ENCODE measurements at regions not wholly inside any gene's neighbourhood (a gene's known extent, or its start where the extent isn't known, plus 50 kb on each side); places are given as distances from the start of the nearest gene placed in this dataset.

DNA sequence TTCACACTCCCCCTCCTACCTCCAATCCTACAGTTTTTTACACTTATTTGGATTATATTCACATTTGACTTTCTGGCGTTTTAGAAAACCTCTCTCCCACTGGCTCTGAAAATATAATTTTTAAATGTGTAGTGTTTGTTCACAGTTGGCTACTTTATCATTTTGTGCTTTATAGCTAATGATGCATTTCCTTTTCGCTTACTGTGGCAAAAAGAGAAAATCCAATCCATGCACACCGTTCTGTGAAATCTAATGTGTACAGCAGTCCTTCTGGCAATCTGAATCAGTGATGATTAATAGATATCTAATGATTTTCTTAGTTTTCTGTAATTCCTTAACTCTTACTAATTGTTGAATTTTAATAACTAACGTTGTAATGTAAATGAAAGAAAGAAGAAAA lies 271.5 kb downstream of the ARAP2 start:
- H3K36me3 ChIP-seq, result no peaks in the 10 kb centered on the region
- no peak for TF ChIP-seq POLR2AphosphoS5 (IDR thresholded peaks at IDR 0.05)
- TF ChIP-seq, protein P1, sequence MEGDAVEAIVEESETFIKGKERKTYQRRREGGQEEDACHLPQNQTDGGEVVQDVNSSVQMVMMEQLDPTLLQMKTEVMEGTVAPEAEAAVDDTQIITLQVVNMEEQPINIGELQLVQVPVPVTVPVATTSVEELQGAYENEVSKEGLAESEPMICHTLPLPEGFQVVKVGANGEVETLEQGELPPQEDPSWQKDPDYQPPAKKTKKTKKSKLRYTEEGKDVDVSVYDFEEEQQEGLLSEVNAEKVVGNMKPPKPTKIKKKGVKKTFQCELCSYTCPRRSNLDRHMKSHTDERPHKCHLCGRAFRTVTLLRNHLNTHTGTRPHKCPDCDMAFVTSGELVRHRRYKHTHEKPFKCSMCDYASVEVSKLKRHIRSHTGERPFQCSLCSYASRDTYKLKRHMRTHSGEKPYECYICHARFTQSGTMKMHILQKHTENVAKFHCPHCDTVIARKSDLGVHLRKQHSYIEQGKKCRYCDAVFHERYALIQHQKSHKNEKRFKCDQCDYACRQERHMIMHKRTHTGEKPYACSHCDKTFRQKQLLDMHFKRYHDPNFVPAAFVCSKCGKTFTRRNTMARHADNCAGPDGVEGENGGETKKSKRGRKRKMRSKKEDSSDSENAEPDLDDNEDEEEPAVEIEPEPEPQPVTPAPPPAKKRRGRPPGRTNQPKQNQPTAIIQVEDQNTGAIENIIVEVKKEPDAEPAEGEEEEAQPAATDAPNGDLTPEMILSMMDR (IDR thresholded peaks at IDR 0.05), result no peak
- TF ChIP-seq POLR2A (IDR thresholded peaks at IDR 0.05), result no peak
- no peak overlapping the region for H3K4me3 ChIP-seq
- 41% methylated on average over 4 of the region's 4 CpGs for WGBS
- no peak for DNase-seq (ENCODE audit: low spot score)
- no peaks in the 10 kb centered on the region for H3K4me1 ChIP-seq (replicated peaks)
- intact Hi-C loops (cut with DNase I), result no loop called here
- H3K9me3 ChIP-seq, result no peaks in the 10 kb centered on the region
- H3K27ac ChIP-seq, result no peak overlapping the region
- no peaks in the 10 kb centered on the region for H3K27me3 ChIP-seq (replicated peaks; ENCODE audit: insufficient read depth)

DNA sequence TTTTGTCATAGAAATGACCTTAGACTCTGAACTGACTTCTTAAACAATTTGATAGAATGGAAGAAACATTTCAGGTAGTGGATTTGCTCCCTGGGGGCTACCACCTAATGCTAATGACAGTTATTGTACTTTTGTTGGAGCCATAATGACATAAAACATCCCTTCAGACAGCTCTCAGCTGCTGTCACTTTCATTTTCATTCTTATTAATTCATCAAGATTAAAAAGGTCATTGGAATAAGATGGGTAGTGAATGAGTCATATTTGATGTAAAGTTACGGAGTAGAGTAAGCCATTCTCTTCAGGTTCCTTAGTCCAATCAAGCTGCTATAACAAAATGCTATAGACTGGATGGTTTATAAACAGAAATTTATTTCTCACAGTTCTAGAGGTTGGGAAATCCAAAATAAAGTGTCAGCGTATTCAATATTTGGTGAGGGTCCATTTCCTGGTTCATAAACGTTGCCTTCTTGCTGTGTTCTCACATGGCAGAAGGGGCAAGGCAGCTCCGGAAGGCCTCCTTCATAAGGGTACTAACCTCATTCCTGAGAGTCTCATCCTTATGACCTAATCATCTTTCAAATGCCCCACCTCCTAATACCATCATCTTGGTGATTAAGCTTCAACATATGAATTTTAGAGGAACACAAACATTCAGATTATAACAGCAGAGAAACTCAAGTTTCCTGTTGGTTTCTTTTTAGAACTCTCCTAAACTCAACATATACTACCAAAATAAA lies 268.5 kb downstream of the ARAP2 start:
- intact Hi-C loops (cut with DNase I), result no loop called here
- Histone ChIP-seq H3K27me3 (replicated peaks; ENCODE audit: insufficient read depth) (no peaks in the 10 kb centered on the region), H3K27ac (no peak overlapping the region), H3K36me3 (no peaks in the 10 kb centered on the region), H3K4me3 (no peak overlapping the region), H3K9me3 (no peaks in the 10 kb centered on the region), H3K4me1 (replicated peaks) (no peaks in the 10 kb centered on the region)
- TF ChIP-seq POLR2AphosphoS5 (IDR thresholded peaks at IDR 0.05) (no peak), POLR2A (IDR thresholded peaks at IDR 0.05) (no peak)
- TF ChIP-seq, protein P1 (IDR thresholded peaks at IDR 0.05), result no peak
- WGBS, result 82% methylated on average over 4 of the region's 4 CpGs
- no peak for DNase-seq (ENCODE audit: low spot score)

DNA sequence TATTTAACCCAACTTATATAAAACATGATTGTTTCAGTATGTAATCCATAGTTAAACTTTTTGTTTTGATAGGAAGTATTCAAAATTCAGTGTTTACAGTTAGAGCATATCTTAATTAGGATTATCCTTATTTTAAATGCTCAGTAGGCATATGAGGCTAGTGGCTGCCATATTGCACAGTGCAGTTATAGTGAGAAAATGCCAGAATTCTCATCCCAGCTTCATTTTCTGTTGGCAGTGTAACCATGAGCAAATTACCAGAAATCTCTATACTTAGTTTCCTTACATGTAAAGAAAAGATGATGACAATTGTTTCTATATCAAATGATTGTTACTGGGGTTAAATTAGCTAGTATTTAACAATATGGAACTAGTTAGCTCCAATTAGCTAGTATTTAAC lies 265.8 kb downstream of the ARAP2 start:
- Histone ChIP-seq H3K4me3 (no peak overlapping the region), H3K27me3 (replicated peaks; ENCODE audit: insufficient read depth) (no peaks in the 10 kb centered on the region), H3K27ac (no peak overlapping the region), H3K9me3 (no peaks in the 10 kb centered on the region), H3K36me3 (no peaks in the 10 kb centered on the region), H3K4me1 (replicated peaks) (no peaks in the 10 kb centered on the region)
- DNase-seq (ENCODE audit: low spot score), result no peak
- intact Hi-C loops (cut with DNase I), result no loop called here
- TF ChIP-seq POLR2AphosphoS5 (IDR thresholded peaks at IDR 0.05), result no peak
- TF ChIP-seq, protein P1 (IDR thresholded peaks at IDR 0.05), result no peak
- TF ChIP-seq POLR2A (IDR thresholded peaks at IDR 0.05), result no peak

DNA sequence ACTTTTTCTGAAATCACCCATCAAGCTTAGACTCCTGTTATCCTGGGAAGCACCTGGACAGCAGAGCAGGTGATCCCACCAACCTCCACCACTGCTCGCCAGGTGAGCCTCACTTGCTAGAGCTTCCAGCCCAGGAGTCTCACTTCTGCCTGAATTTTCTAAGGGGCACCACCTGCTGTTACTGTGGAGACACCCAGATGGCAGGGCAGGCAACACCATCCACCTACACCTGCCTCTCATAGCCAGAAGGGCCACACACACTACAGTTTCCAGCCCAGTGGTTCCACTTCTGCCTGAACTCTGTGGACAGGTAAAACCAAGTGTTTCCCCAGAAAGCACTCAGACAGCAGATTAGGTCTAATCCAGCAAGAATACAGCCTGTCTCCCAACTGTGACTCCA lies 262.0 kb downstream of the ARAP2 start:
- no peak overlapping the region for H3K4me3 ChIP-seq
- H3K27me3 ChIP-seq (replicated peaks; ENCODE audit: insufficient read depth), result no peaks in the 10 kb centered on the region
- TF ChIP-seq POLR2AphosphoS5 (IDR thresholded peaks at IDR 0.05) (no peak), POLR2A (IDR thresholded peaks at IDR 0.05) (no peak)
- TF ChIP-seq, protein P1 (IDR thresholded peaks at IDR 0.05), result no peak
- WGBS, result 91% methylated on average over 1 of the region's 1 CpG
- no peak overlapping the region for H3K27ac ChIP-seq
- H3K36me3 ChIP-seq, result no peaks in the 10 kb centered on the region
- intact Hi-C loops (cut with DNase I), result no loop called here
- no peaks in the 10 kb centered on the region for H3K4me1 ChIP-seq (replicated peaks)
- no peak for DNase-seq (ENCODE audit: low spot score)
- no peaks in the 10 kb centered on the region for H3K9me3 ChIP-seq

DNA sequence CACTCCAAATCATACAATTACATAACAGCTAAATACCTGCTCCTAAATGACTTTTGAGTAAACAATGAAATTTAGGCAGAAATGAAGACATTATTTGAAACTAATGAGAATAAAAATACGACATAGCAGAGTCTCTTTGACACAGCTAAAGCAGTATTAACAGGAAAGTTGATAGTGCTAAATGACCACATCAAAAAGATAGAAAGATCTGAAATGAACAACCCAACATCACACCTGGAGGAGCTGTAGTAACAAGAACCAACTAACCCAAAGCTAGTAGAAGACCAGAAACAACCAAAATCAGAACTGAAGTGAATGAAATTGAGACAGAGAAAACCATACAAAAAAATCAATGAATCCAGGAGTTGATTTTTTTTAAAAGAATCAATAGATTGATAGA lies 257.8 kb downstream of the ARAP2 start:
- intact Hi-C loops (cut with DNase I), result no loop called here
- Histone ChIP-seq H3K27ac (no peak overlapping the region), H3K4me1 (replicated peaks) (no peaks in the 10 kb centered on the region), H3K27me3 (replicated peaks; ENCODE audit: insufficient read depth) (no peaks in the 10 kb centered on the region), H3K9me3 (no peaks in the 10 kb centered on the region), H3K4me3 (no peak overlapping the region), H3K36me3 (no peaks in the 10 kb centered on the region)
- TF ChIP-seq POLR2AphosphoS5 (IDR thresholded peaks at IDR 0.05), result no peak
- TF ChIP-seq, protein P1 (IDR thresholded peaks at IDR 0.05), result no peak
- no peak for DNase-seq (ENCODE audit: low spot score)
- whole genome bisulfite sequencing, result 78% methylated on average over 1 of the region's 1 CpG
